Neural cell (in vitro differentiated cells): ENCODE measurements at regions not wholly inside any gene's neighbourhood (a gene's known extent, or its start where the extent isn't known, plus 50 kb on each side); places are given as distances from the start of the nearest gene placed in this dataset.

Experiments
- H2AFZ ChIP-seq: fragments of 200-600, 300-800 bp; sonication (generic), shearing (Covaris generic); 2 replicates; pipeline ENCODE4 v1.6.0; 2014; ENCODE audit warnings: low read depth, mild to moderate bottlenecking, antibody characterized with exemption, low read length, moderate library complexity
- H3F3A ChIP-seq: fragments of 200-600 bp; shearing (Covaris generic); 2 replicates; pipeline ENCODE4 v1.6.1; 2016; ENCODE audit warnings: mild to moderate bottlenecking, moderate library complexity, mixed read lengths, antibody characterized with exemption, low read length; ENCODE audit not compliant: insufficient read depth, poor library complexity, severe bottlenecking
- H3K27ac ChIP-seq: fragments of 200-600, 300-800 bp; sonication (generic), shearing (Covaris generic); 2 replicates; pipeline ENCODE4 v1.5.1; 2014; ENCODE audit warnings: mild to moderate bottlenecking, low read length, moderate library complexity
- H3K27me3 ChIP-seq: fragments of 300-800, 200-600 bp; sonication (generic), shearing (Covaris generic); 2 replicates; pipeline ENCODE4 v1.6.0; 2014; ENCODE audit warnings: mild to moderate bottlenecking, low read depth, low read length, moderate library complexity; ENCODE audit not compliant: insufficient read depth
- H3K36me3 ChIP-seq: fragments of 300-800, 200-600 bp; sonication (generic), shearing (Covaris generic); 2 replicates; pipeline ENCODE4 v1.5.1; 2014; ENCODE audit warnings: mild to moderate bottlenecking, antibody characterized with exemption, low read length, moderate library complexity; ENCODE audit not compliant: insufficient read depth
- H3K4me2 ChIP-seq: fragments of 300-800, 200-600 bp; sonication (generic), shearing (Covaris generic); 2 replicates; pipeline ENCODE4 v1.6.0; 2014; ENCODE audit warnings: mild to moderate bottlenecking, low read length
- H3K4me3 ChIP-seq: fragments of 300-800, 200-600 bp; sonication (generic), shearing (Covaris generic); 2 replicates; pipeline ENCODE4 v1.5.1; 2014; ENCODE audit warnings: mild to moderate bottlenecking, low read length, moderate library complexity
- H3K79me2 ChIP-seq: fragments of 200-600 bp; shearing (Covaris generic); replicated peaks from 2 replicates; pipeline ENCODE4 v1.6.0; 2014; ENCODE audit warnings: mild to moderate bottlenecking, low read length, moderate library complexity; ENCODE audit not compliant: insufficient read depth
- H3K9ac ChIP-seq: fragments of 300-800, 200-600 bp; sonication (generic), shearing (Covaris generic); 2 replicates; pipeline ENCODE4 v1.6.1; 2016; ENCODE audit warnings: mild to moderate bottlenecking, low read length, mixed read lengths
- H3K9me2 ChIP-seq: fragments of 200-600 bp; shearing (Covaris generic); 2 replicates; pipeline ENCODE4 v1.6.1; 2016; ENCODE audit warnings: mild to moderate bottlenecking, low read length, mixed read lengths; ENCODE audit not compliant: insufficient read depth
- H3K9me3 ChIP-seq: fragments of 200-600, 300-800 bp; sonication (generic), shearing (Covaris generic); 2 replicates; pipeline ENCODE4 v1.6.1; 2016; ENCODE audit warnings: mild to moderate bottlenecking, mixed run types, low read length, moderate library complexity, mixed read lengths
- H4K20me1 ChIP-seq: fragments of 200-600 bp; shearing (Covaris generic); 2 replicates; pipeline ENCODE4 v1.6.1; 2016; ENCODE audit warnings: mild to moderate bottlenecking, mixed run types; ENCODE audit not compliant: insufficient read depth
- EP300 ChIP-seq: fragments of 450-650 bp; conservative IDR thresholded peaks from 2 replicates; pipeline ENCODE4 v1.6.1; 2014; ENCODE audit warnings: antibody characterized with exemption, mild to moderate bottlenecking, moderate library complexity; ENCODE audit not compliant: poor library complexity, severe bottlenecking
- EZH2 ChIP-seq: fragments of 200-600, 300-800 bp; shearing (Covaris generic), sonication (generic); IDR thresholded peaks from 2 replicates; pipeline ENCODE4 v1.6.1; 2014; ENCODE audit warnings: antibody characterized with exemption, low read length, borderline replicate concordance, mild to moderate bottlenecking; ENCODE audit not compliant: insufficient read depth, poor library complexity, severe bottlenecking
- MXI1 ChIP-seq: fragments of 450-650 bp; conservative IDR thresholded peaks from 2 replicates; pipeline ENCODE4 v1.6.1; 2014; ENCODE audit warnings: antibody characterized with exemption, mild to moderate bottlenecking; ENCODE audit not compliant: poor library complexity, severe bottlenecking
- RAD21 ChIP-seq: fragments of 450-650 bp; conservative IDR thresholded peaks from 2 replicates; pipeline ENCODE4 v1.6.1; 2014; ENCODE audit warnings: antibody characterized with exemption, mild to moderate bottlenecking, moderate library complexity
- SMC3 ChIP-seq: fragments of 450-650 bp; conservative IDR thresholded peaks from 2 replicates; pipeline ENCODE4 v1.6.1; 2014; ENCODE audit warnings: antibody characterized with exemption, mild to moderate bottlenecking, moderate library complexity; ENCODE audit not compliant: poor library complexity
- TAF1 ChIP-seq: IDR thresholded peaks from 2 replicates; pipeline ENCODE4 v1.6.1; 2012; ENCODE audit warnings: low read depth
- TF ChIP-seq, protein P1 (sequence below): fragments of 450-650 bp; IDR thresholded peaks from 2 replicates; pipeline ENCODE4 v1.5.1; 2014; ENCODE audit warnings: antibody characterized with exemption, mild to moderate bottlenecking, moderate library complexity; ENCODE audit not compliant: poor library complexity, severe bottlenecking
- TF ChIP-seq, protein P2 (sequence below): IDR thresholded peaks from 2 replicates; pipeline ENCODE4 v1.6.1; 2012; ENCODE audit warnings: borderline replicate concordance

DNA sequence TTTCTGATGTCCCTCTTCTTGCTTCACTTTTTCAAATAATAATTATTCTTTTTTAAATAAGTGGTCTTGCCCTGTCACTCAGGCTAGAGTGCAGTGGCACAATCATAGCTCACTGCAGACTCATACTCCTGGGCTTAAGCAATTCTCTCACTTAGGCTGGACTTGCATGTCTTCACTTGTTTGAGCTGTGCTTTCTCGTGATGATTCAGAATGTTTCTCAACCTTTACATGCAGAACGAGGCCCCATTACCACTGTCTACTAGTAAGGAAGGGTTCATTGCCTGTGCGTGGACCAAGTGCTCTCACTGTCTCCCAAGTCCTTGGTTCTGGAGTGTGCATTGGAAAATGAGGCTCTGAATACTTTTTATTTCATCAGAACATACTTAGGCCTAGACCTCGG, 468.6 kb upstream of the COBL start:
- no peak overlapping the region for H3K4me3 ChIP-seq

DNA sequence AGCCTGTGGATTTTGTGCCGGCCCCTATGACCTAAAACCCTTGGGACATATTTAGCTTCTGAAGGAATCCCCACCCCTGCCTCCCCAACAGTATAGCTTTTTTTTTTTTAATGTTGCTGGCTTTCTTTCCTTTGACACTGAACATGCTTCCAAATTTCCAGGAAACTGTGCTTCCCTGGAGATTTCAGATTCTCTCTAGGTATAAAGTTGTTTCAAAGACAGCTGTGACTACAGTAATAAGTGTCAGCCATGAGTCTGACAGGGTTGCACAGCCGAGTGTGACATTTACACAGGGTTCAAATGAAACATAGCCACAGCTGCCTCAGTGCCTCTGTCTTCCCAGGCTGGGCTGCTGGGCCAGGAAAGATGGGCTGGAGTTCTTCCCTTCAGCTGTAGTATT, 466.6 kb upstream of the COBL start:
- Histone ChIP-seq H3K9me3 (no peaks in the 10 kb centered on the region), H3F3A (no peaks in the 10 kb centered on the region), H3K9ac (no peak overlapping the region), H3K79me2 (no peaks in the 10 kb centered on the region), H3K4me2 (no peak overlapping the region), H3K9me2 (no peaks in the 10 kb centered on the region), H3K36me3 (no peaks in the 10 kb centered on the region), H2AFZ (no peak overlapping the region), H3K27me3 (no peaks in the 10 kb centered on the region), H3K4me3 (no peak overlapping the region), H3K27ac (no peak overlapping the region), H4K20me1 (no peaks in the 10 kb centered on the region)
- TF ChIP-seq TAF1 (no peak), EP300 (peak; percentile 11), EZH2 (no peak), MXI1 (no peak)
- TF ChIP-seq, protein P1, sequence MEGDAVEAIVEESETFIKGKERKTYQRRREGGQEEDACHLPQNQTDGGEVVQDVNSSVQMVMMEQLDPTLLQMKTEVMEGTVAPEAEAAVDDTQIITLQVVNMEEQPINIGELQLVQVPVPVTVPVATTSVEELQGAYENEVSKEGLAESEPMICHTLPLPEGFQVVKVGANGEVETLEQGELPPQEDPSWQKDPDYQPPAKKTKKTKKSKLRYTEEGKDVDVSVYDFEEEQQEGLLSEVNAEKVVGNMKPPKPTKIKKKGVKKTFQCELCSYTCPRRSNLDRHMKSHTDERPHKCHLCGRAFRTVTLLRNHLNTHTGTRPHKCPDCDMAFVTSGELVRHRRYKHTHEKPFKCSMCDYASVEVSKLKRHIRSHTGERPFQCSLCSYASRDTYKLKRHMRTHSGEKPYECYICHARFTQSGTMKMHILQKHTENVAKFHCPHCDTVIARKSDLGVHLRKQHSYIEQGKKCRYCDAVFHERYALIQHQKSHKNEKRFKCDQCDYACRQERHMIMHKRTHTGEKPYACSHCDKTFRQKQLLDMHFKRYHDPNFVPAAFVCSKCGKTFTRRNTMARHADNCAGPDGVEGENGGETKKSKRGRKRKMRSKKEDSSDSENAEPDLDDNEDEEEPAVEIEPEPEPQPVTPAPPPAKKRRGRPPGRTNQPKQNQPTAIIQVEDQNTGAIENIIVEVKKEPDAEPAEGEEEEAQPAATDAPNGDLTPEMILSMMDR: no peak

More for the DNA sequence above, 468.6 kb upstream of the COBL start:
- no peaks in the 10 kb centered on the region for H3K79me2 ChIP-seq
- H3F3A ChIP-seq: no peaks in the 10 kb centered on the region
- H3K36me3 ChIP-seq: no peaks in the 10 kb centered on the region
- no peak overlapping the region for H2AFZ ChIP-seq
- no peak overlapping the region for H3K27ac ChIP-seq
- H3K9me3 ChIP-seq: no peaks in the 10 kb centered on the region
- H3K9ac ChIP-seq: no peak overlapping the region
- no peaks in the 10 kb centered on the region for H3K9me2 ChIP-seq
- H3K27me3 ChIP-seq: no peaks in the 10 kb centered on the region
- TF ChIP-seq MXI1 (no peak), EZH2 (no peak), RAD21 (no peak), SMC3 (no peak)
- TF ChIP-seq, protein P1: no peak
- TF ChIP-seq, protein P2, sequence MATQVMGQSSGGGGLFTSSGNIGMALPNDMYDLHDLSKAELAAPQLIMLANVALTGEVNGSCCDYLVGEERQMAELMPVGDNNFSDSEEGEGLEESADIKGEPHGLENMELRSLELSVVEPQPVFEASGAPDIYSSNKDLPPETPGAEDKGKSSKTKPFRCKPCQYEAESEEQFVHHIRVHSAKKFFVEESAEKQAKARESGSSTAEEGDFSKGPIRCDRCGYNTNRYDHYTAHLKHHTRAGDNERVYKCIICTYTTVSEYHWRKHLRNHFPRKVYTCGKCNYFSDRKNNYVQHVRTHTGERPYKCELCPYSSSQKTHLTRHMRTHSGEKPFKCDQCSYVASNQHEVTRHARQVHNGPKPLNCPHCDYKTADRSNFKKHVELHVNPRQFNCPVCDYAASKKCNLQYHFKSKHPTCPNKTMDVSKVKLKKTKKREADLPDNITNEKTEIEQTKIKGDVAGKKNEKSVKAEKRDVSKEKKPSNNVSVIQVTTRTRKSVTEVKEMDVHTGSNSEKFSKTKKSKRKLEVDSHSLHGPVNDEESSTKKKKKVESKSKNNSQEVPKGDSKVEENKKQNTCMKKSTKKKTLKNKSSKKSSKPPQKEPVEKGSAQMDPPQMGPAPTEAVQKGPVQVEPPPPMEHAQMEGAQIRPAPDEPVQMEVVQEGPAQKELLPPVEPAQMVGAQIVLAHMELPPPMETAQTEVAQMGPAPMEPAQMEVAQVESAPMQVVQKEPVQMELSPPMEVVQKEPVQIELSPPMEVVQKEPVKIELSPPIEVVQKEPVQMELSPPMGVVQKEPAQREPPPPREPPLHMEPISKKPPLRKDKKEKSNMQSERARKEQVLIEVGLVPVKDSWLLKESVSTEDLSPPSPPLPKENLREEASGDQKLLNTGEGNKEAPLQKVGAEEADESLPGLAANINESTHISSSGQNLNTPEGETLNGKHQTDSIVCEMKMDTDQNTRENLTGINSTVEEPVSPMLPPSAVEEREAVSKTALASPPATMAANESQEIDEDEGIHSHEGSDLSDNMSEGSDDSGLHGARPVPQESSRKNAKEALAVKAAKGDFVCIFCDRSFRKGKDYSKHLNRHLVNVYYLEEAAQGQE: no peak
- H3K4me2 ChIP-seq: no peak overlapping the region
- no peaks in the 10 kb centered on the region for H4K20me1 ChIP-seq
